HTR-8/SVneo (cell line): ENCODE measurements at regions not wholly inside any gene's neighbourhood (a gene's known extent, or its start where the extent isn't known, plus 50 kb on each side); places are given as distances from the start of the nearest gene placed in this dataset.
"Not testable (repeated sequence)": the region's sequence is repeated elsewhere in the genome, so short reads cannot be mapped to it uniquely, and the experiment has no call there.

ENCODE experiments used
- DNase-seq: peaks from one replicate; pipeline ENCODE4 v3.0.0; 2011; ENCODE audit warnings: low spot score, mixed read lengths; ENCODE audit not compliant: insufficient read length
- FAIRE-seq: peaks from 2 replicates; lab custom pipeline; 2011; peaks lifted over from hg19 to GRCh38; lab: Jason Lieb, UNC

DNA sequence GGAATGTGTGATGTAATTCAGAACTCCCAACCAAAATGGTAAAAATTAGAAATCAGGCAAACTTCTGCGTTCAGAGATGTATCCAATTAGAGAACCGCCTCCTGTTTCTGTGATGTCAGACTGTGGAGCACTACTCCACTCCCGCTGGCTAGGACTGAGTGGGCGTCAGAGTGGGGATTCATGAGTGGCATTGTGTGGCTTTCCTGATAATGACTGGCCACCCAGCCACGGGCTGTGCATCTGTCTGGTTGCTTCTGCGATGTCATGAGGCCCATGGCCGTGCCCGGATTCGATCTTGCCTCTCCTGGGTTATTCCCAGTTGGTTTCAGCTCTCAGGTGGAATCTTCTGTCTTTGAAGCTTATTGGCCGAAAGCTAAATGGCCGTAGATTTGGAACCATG, 87.1 kb upstream of the KCNA1 start:
- FAIRE-seq (no peak), DNase-seq (no peak)

DNA sequence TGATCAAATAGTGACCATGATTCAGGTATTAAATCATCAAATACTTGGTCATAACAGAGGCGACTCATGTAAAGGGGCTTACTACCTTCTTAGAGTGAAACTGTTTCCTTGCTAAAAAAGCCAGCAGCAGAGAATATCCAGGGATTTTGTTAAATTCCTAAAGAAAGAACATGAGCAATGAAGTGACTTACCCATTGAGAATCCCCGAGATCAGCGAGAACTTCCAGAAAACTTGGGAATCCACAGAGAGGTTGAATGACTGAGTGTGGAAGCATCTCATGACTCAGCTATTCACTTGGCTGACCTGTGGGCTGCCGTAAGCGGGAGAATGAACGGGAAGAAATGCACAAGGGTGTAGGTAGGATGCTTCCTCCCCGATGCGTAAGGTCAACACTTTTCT, 85.3 kb upstream of the KCNA1 start:
- DNase-seq (no peak), FAIRE-seq (peak; percentile 62)

DNA sequence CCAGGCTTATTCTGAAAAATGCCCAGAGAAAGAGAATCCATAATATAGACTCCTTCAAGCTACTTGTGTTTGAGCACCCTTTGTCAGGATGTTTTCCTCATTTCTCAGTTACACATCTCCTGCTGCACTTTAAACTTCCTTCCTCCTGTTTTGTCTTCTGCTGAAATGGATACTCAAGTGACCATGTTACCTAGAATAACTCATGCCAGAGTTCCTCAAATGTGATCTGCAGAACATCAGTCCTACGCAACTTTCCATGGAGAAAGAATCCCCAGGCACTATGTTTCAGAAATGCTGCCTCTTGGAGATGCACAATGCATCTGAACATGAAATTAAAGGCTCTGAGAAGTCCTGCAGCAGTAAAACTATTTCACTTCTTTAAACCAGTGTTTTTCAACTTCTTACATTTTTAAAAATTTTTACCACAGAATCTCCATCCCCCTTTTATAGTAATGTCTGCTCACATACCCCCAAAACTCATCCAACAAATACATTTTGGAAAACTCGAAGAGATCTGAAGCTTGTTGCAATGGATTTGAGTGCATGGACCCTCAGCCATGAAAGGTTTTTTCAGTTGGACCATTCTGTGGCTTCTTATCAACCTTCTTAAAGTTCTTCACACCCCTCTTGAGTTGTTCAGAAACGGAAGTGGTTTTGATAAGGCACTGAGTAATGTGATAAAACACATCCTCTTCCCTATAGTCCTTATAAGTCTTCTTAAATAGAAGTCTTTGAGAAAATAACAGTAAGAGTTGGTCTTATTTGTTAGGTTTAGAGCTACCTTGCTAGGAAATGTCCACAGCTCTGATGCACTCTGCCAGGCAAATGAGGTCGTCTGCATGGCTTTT, 84.5 kb upstream of the KCNA1 start:
- FAIRE-seq: no peak
- DNase-seq: no peak

DNA sequence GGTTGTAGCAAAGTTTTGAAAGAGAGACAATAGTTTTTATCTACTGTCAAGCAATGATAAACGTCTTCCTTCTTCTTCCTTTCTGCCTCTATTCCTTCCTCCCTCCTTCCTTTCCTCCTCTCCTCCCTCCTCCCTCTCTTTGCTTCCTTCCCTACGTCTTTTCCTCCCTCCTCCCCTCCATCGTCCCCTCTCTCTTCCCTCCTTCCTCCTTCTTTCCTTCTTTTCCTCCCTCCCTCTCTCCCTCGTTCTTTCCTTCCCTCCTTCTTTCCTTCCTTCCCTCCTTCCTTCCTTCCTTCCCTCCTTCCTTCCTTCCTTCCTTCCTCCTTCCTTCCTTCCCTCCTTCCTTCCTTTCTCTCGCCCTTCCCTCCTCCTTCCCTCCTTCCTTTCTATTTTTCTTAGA, 82.8 kb upstream of the KCNA1 start:
- no peak for FAIRE-seq
- no peak for DNase-seq

DNA sequence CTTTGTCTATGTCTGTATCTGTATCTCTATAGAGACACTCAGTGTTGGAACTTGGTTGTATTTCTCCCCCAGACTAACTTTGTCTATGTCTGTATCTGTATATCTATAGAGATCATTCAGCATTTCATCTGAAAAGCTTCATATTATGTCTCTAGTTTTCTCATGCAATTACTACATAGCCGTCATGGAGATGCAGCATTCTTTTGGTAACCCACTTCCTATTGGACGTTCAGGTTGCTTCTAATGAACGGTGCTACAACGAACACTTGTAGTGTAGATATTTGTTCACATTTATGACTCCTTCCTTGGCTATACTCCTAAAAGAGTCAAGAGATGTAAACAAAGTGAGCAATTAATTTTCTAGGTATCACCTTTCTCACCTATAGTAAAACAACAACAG, 81.5 kb upstream of the KCNA1 start:
- FAIRE-seq: no peak

DNA sequence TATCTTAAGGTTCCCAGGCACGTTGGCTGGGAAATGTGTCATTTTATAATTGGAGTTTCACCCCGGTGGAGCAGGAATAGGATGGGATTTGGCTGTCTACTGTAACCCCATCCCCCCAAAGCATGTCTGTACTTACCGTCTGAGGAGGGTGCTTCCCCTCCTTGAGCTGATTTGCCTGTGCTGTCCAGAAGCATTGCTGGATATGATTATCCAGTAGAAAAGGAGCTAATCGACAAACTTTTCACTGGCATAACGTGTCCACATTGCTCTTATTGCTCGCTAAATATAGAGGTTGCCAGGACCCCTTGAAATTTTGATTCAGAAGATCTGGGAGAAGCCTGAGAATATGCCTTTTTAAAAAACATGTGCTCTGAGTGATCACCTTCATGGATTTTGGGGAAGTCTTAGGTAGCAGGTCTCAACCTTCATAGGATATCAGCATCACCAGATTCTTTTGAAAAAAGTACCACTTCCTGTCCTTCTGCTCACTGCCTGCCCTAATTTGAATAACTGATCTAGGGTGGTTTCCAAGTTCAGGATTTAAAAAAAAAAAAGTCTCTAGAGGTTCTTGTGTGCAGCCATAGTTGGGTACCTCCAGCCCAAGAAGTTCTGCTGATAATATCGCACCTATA, 80.4 kb upstream of the KCNA1 start:
- DNase-seq (no peak), FAIRE-seq (no peak)

More for the DNA sequence above, 81.5 kb upstream of the KCNA1 start:
- DNase-seq: no peak

DNA sequence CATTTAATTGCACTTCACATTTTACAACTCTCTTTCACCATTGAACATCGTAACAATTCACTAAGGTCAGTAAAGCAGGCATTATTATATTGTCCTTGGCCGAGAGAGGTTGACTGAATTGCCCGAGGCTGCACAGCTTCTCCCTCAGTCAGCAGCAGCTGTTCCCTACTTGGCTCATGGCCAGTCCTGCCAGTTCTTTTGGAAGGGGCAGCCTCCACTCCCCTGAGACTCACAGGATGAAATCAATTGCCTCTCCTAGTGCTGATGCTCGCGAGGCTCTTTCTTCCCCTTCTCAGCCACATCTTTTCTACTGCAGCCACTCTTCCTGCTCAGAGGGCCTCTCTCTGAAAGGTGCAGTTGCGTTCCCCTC, 79.9 kb upstream of the KCNA1 start:
- no peak for FAIRE-seq
- DNase-seq: no peak

DNA sequence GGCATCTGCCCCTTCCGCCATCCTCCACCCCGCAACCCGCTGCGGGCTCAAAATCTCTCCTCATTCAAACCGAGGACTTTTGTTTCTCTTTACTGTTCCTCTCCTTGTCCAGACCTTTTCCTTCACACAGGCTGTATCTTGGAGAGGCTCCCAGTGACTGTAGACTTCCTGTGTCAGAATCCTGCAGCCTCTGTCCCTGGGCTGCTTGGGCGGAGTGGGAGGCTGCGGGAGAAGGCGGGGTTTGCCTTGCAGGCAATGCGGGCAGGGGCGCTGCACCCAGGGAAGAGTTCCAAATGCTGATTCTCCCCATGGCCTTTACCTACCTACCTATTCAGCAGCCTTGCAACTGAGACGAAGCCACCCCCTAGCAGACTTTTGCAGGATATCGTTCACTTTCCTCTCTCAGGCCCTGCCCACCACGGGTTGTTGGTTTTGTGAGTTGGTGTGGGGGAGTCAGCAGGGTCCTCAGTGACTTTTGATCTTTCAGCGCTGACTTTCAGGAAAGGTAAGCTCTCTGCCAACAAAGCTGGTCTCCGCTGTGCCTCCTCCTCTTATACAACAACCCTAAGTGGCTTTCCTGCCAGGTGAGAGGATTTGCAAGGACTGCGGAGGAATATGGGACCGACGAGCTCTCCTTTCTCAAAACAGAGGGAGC, 79.0 kb upstream of the KCNA1 start:
- DNase-seq: no peak
- FAIRE-seq: no peak

DNA sequence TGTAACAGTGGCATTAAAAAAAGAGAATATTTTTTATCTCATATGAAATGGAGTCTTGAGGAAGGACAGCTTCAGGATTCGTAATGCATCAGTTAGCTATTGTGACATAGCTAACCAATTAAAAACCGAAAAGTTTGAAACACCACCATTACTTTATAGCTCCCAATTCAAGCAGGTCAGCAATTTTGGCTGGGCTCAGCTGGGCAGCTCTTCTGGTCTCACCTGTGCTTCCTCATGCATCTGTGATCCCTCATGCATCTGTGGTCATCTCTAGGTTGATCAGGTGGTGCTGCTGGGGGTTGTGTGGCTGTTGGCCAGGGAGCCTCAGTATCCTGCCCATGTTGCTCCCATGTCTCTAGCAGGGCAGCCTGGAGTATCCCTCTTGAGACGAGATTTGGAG, 76.7 kb upstream of the KCNA1 start:
- DNase-seq: no peak
- FAIRE-seq: no peak

DNA sequence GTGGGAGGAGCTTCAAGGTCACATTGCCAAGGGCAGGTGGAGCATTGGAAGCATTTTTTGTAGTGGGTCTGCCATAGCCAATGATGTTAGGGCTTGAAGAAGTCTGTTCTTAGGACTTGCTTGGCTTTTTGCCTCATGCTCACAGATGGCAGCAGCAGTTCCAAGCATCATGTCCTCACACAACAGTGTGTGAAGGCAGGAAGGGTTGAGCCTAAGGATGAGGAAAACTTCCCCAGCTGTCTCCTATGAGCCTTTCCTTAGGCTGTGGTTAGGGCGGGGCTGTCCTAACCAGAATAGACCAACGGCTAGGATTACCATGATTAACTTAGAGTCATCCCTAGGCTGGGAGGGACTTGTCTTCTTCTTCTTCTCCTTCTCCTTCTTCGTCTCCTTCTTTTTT, 76.2 kb upstream of the KCNA1 start:
- FAIRE-seq (no peak), DNase-seq (no peak)

DNA sequence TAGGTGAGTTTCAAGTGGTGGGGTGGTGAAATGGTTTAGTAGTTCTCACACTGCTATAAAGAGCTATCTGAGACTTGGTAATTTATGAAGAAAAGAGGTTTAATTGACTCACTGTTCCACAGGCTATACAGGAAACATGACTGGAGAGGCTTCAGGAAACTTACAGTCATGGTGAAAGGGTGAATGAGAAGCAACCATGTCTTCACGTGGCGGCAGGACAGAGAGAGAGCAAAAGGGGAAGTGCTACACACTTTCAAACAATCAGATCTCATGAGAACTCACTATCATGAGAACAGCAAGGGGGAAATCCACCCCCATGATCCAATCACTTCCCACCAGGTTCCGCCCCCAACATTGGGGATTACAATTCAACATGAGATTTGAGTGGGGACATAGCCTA, 67.3 kb upstream of the KCNA1 start:
- FAIRE-seq, DNase-seq: not testable (repeated sequence)

DNA sequence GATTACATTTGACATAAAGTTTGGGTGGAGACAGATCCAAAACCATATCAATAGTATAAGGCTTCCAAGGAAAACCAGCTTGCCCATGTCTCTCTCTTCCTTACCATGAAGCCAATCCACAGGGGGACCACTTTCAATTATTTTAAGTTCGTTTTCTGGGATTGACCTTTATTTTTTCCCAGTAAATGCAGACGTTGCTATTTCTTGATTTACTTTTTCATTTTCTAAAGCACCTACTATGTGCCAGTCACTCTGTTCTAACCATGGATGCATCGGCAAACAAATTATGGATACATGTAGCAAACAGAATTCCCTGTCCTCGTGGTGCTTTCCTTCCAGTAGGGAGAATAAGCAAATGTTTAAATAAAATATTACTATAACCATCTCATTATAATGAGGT, 65.8 kb upstream of the KCNA1 start:
- FAIRE-seq (no peak), DNase-seq (no peak)

DNA sequence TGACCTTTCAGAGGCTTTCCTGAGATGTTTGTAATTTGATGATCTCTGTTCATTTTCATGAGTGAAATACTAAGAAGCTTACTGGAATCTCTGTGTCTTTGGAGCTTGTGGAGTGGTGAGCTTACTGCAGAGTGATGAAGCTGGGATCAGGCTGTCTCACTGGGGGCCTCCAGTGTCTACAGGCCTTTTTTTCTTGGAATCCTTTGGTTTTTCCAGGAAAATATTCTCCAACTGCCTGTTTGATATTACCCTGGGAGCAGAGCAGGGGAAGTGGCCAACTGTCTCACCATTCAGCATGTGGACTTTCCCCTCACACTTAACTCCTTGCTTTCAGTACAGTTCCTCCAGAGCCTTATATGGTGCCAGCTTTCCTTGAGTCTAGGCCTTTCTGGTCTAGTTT, 62.0 kb upstream of the KCNA1 start:
- no peak for FAIRE-seq
- DNase-seq: no peak

DNA sequence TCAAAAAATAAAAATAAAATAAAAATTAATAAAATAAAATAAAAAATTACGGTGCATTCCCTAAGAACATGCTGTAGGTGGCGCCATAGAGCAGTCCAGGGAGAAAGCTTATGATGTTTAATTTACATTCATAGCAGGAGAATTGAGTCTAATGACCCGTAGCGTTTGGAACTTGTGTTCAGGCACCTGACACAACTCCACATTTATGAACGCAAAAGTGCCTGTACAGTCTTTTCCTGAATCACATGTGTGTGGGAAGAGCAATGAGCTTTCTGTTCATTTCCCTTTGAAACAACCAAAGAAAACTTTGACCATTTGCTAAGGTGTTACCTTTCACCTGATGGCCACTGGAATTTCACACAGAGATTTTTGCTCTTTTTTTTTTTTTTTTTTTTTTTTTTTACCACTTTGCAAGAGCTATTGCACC, 60.6 kb upstream of the KCNA1 start:
- DNase-seq (peak; percentile 42), FAIRE-seq (no peak)

DNA sequence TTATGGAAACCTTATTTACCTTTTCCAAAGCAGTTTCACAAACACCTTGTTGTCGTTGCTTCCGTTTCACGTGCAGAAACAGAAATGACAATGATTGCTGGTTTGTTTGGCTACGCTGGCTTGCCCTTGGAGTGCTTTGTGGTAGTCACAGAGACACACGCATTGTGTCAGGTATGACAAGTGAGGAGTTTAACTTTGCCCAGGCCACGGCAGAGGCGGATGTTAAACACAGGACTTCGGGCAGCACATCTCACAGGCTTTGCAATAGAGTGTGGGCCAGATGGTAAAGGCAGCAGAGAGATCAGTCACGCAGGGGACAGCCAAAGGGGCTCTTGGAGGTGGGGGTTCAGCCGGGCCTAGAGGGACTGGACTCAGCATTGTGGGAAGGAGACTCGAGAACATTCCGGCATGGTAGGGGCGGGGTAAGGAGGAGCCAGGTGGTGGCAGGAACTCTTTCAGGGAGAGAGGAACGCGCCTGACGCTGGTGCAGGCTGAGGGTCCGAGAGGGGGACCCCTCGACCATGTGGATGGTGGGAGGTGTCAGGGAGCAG, 59.8 kb upstream of the KCNA1 start:
- FAIRE-seq (no peak), DNase-seq (no peak)

DNA sequence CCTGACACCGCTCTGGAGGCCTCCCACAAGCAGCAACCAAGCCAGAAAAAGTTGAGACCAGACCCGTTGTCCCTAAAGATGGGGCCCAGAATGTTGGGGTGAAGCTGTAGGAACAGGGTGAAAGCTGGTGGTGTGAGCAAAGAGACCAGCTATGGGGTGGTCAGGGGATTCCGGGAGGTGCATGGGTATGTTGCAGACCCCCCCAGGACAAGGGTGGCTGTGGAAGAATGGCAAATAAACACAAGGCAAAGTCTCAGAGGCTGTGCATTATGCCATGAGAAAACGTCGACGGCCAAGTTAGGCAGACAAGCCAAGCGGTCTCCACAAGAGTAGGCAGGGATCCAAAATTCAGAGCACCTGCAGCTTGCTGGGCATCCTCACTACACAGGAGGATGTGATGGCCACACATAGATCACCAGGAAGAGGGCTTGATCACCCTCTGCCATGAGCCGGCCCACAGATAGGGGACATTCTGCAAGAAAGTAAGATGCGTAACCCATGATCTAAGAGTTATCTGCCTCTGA, 58.8 kb upstream of the KCNA1 start:
- FAIRE-seq (no peak), DNase-seq (no peak)

DNA sequence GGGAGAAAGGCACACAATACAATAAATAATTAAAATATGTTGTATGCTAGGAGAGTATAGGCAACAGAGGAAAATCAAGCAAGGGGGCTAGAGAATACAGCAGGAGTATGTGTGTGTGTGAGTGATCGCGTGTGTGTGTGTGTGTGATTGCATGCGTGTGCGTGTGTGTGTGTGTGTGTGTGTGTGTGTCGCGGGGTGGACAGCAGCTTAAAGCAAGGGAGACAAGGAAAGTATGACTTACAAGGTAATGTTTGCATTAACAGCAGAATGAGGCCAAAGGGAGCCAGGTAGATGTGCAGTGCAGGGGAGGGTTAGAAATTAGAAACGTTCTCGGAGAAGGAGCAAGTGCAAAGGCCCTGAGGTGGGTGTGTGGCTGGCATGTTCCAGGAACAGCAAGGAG, 57.4 kb upstream of the KCNA1 start:
- FAIRE-seq (peak; percentile 46), DNase-seq (no peak)

DNA sequence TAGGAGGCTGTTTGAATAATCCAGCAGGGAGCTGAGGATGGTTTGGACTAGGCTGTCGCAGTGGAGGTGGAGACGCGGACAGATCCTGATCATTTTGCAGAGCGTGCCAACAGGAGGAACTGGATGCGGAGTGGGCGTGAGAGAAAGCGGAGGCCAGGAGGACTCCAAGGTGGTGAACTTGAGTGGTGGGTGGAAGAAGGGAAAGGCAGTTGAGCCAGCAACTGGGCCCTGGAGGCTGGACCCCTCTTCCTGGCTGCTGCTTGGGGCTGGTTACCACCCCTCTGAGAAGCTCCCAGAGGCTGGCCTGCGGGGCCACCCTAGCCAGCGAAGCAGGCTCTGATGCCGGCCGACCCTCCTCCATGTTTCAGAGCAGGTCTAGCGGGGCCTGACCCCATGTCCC, 56.8 kb upstream of the KCNA1 start:
- FAIRE-seq (no peak), DNase-seq (no peak)

DNA sequence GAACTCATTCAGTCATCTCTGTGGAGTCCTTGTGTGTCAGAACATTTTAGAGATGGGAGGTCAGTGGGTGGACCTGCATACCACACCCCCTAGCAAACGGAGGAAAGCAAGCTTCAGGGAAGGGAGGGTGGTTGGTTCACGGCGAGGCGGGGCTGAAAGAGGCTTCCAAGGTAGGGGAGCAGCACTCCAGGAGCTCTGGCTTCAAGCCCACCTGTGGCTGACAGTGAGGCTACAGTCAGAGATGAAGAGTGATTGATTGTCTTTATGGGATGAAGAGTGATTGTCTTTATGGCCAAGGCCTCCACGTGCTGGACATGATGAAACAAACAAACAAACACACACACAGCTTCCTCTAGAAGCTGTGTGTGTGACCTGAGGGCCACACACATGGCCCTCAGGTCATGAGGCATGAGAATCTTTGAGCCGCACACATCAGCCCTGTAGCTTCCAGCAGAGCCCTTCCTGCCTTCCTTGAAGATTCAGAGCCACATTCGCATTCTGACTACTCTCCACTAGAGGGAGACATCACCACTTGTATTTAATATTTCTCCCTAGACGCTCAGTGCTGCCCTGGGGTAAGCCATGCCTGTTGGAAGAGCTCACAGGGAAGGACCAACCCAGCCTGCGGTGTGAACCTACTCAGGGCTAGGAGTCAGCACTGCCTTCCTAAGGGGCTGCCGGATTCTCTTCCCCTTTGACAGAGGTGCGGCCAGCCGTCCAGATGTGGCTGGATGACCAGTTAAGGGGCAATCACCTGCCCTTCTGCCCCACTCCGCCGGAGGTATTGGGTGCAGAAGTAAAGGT, 54.4 kb upstream of the KCNA1 start:
- FAIRE-seq (peak; percentile 13), DNase-seq (peak; percentile 76)

DNA sequence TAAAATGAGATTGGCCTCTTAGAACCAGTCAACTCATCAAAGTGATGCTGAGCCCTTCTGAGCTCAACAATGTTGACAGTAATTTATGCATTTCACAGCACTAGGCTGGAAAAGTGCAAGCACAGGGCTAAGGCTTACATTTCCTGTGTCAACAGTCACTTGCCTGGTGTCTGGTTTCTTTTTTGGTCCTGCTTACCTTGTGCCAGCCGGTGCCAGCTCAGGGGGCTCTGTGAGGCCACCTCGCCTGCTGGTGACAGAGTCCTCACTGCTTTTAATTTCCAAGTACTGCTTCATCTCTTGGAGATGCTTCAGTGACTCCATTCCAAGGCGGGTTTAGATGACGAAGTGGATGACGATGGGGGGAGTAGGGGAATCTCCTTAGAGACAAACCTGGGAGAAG, 53.1 kb upstream of the KCNA1 start:
- FAIRE-seq: no peak

More for the DNA sequence above, 53.1 kb upstream of the KCNA1 start:
- DNase-seq: no peak
